WTC11 (cell line): ENCODE measurements at regions not wholly inside any gene's neighbourhood (a gene's known extent, or its start where the extent isn't known, plus 50 kb on each side); places are given as distances from the start of the nearest gene placed in this dataset.

Experiments used
- ATAC-seq: fragments of 200-7000 bp; cut with Tn5 transposase; 2 replicates; pipeline ENCODE4 v1.10.0; 2021; ENCODE audit warnings: mild to moderate bottlenecking, moderate library complexity
- CTCF ChIA-PET: fragments of 300-600 bp; sonication (Branson Sonifier 250); formaldehyde crosslinking; loops from one replicate; lab custom pipeline; 2021; ENCODE audit warnings: antibody characterized with exemption; lab: Charles Lee
- POLR2A ChIA-PET: fragments of 350-600 bp; sonication (Branson Sonifier 250); formaldehyde crosslinking; loops from one replicate; lab custom pipeline; 2021; ENCODE audit warnings: antibody characterized with exemption; lab: Charles Lee
- DNase-seq: peaks from one replicate; pipeline ENCODE4 v3.0.0; 2021; ENCODE audit warnings: low spot score
- H3K27ac Mint-ChIP-seq: 2 replicates; pipeline ENCODE4 v1.8.0; 2021; ENCODE audit warnings: mixed read lengths
- H3K27me3 Mint-ChIP-seq: 2 replicates; pipeline ENCODE4 v1.8.0; 2021; ENCODE audit warnings: low read depth, mild to moderate bottlenecking, moderate library complexity, mixed read lengths
- H3K36me3 Mint-ChIP-seq: 2 replicates; pipeline ENCODE4 v1.8.0; 2021; ENCODE audit warnings: mixed read lengths
- H3K4me1 Mint-ChIP-seq: 2 replicates; pipeline ENCODE4 v1.8.0; 2022; ENCODE audit warnings: mixed read lengths
- H3K4me3 Mint-ChIP-seq: 2 replicates; pipeline ENCODE4 v1.8.0; 2021; ENCODE audit warnings: mild to moderate bottlenecking, moderate library complexity, mixed read lengths
- H3K9me3 Mint-ChIP-seq: 2 replicates; pipeline ENCODE4 v1.8.0; 2021; ENCODE audit warnings: mixed read lengths
- CREB1 ChIP-seq: sonication (generic); formaldehyde crosslinking; IDR thresholded peaks from 2 replicates; pipeline ENCODE4 v1.8.0; 2023; ENCODE audit warnings: mild to moderate bottlenecking, missing genetic modification reagents
- EMX1 ChIP-seq: fragments of 250-450 bp; sonication (Bioruptor Pico); IDR thresholded peaks from 2 replicates; pipeline ENCODE4 v1.8.0; 2021; ENCODE audit warnings: mild to moderate bottlenecking
- HMGA2 ChIP-seq: fragments of 250-450 bp; sonication (Bioruptor Pico); IDR thresholded peaks from 2 replicates; pipeline ENCODE4 v1.4.0; 2021; ENCODE audit warnings: mild to moderate bottlenecking, moderate library complexity
- NFATC4 ChIP-seq: fragments of 250-450 bp; sonication (Bioruptor Pico); IDR thresholded peaks from 2 replicates; pipeline ENCODE4 v1.9.0; 2021; ENCODE audit warnings: mild to moderate bottlenecking
- NFE2L1 ChIP-seq: sonication (generic); formaldehyde crosslinking; IDR thresholded peaks from 2 replicates; pipeline ENCODE4 v1.8.1; 2023; ENCODE audit warnings: missing genetic modification reagents
- NFYB ChIP-seq: sonication (generic); formaldehyde crosslinking; conservative IDR thresholded peaks from 2 replicates; pipeline ENCODE4 v1.8.0; 2022; ENCODE audit warnings: low read depth, missing genetic modification reagents
- NR3C1 ChIP-seq: sonication (generic); formaldehyde crosslinking; conservative IDR thresholded peaks from 2 replicates; pipeline ENCODE4 v1.8.1; 2023; ENCODE audit warnings: low read depth, mild to moderate bottlenecking, missing genetic modification reagents
- OVOL2 ChIP-seq: fragments of 250-450 bp; sonication (Bioruptor Pico); IDR thresholded peaks from 2 replicates; pipeline ENCODE4 v1.9.0; 2021; ENCODE audit warnings: mild to moderate bottlenecking, borderline replicate concordance
- PRRX2 ChIP-seq: fragments of 250-450 bp; sonication (Bioruptor Pico); IDR thresholded peaks from 2 replicates; pipeline ENCODE4 v1.8.0; 2021; ENCODE audit warnings: mild to moderate bottlenecking
- SMAD3 ChIP-seq: sonication (generic); formaldehyde crosslinking; IDR thresholded peaks from 2 replicates; pipeline ENCODE4 v1.8.0; 2022; ENCODE audit warnings: missing genetic modification reagents, mild to moderate bottlenecking, borderline replicate concordance
- TCF7 ChIP-seq: sonication (generic); formaldehyde crosslinking; IDR thresholded peaks from 2 replicates; pipeline ENCODE4 v1.8.0; 2022; ENCODE audit warnings: mild to moderate bottlenecking, low read depth, missing genetic modification reagents, moderate library complexity
- TEAD4 ChIP-seq: sonication (generic); formaldehyde crosslinking; IDR thresholded peaks from 2 replicates; pipeline ENCODE4 v1.8.0; 2022; ENCODE audit warnings: mild to moderate bottlenecking, missing genetic modification reagents
- ZNF263 ChIP-seq: sonication (generic); formaldehyde crosslinking; IDR thresholded peaks from 2 replicates; pipeline ENCODE4 v1.8.1; 2022; ENCODE audit warnings: low read depth, mild to moderate bottlenecking, moderate library complexity, missing genetic modification reagents
- ZNF416 ChIP-seq: fragments of 250-450 bp; sonication (Bioruptor Pico); IDR thresholded peaks from 2 replicates; pipeline ENCODE4 v1.9.0; 2021; ENCODE audit warnings: mild to moderate bottlenecking, inconsistent platforms
- ZNF423 ChIP-seq: fragments of 250-450 bp; sonication (Bioruptor Pico); IDR thresholded peaks from 2 replicates; pipeline ENCODE4 v2.1.2; 2022; ENCODE audit warnings: mild to moderate bottlenecking, moderate library complexity
- TF ChIP-seq, protein P1 (sequence below): sonication (generic); formaldehyde crosslinking; IDR thresholded peaks from 2 replicates; pipeline ENCODE4 v1.8.1; 2023; ENCODE audit warnings: mild to moderate bottlenecking, missing genetic modification reagents, moderate library complexity
- TF ChIP-seq, protein P2 (sequence below): sonication (generic); formaldehyde crosslinking; IDR thresholded peaks from 2 replicates; pipeline ENCODE4 v1.8.0; 2023; ENCODE audit warnings: mild to moderate bottlenecking, missing genetic modification reagents
- TF ChIP-seq, protein P3 (sequence below): sonication (generic); formaldehyde crosslinking; IDR thresholded peaks from 2 replicates; pipeline ENCODE4 v1.8.1; 2023; ENCODE audit warnings: mild to moderate bottlenecking, missing genetic modification reagents
- TF ChIP-seq, protein P4 (sequence below): fragments of 250-450 bp; sonication (Bioruptor Pico); conservative IDR thresholded peaks from 2 replicates; pipeline ENCODE4 v1.9.0; 2021; ENCODE audit warnings: mild to moderate bottlenecking
- TF ChIP-seq, protein P5 (sequence below): fragments of 250-450 bp; sonication (Bioruptor Pico); IDR thresholded peaks from 2 replicates; pipeline ENCODE4 v1.9.0; 2021; ENCODE audit warnings: moderate library complexity, mild to moderate bottlenecking, inconsistent platforms, borderline replicate concordance
- TF ChIP-seq, protein P6 (sequence below): sonication (generic); formaldehyde crosslinking; IDR thresholded peaks from 2 replicates; pipeline ENCODE4 v1.8.1; 2022; ENCODE audit warnings: low read depth, missing genetic modification reagents, borderline replicate concordance
- TF ChIP-seq, protein P7 (sequence below): sonication (generic); formaldehyde crosslinking; IDR thresholded peaks from 2 replicates; pipeline ENCODE4 v1.8.1; 2023; ENCODE audit warnings: mild to moderate bottlenecking, moderate library complexity, missing genetic modification reagents
- TF ChIP-seq, protein P8 (sequence below): fragments of 250-450 bp; sonication (Bioruptor Pico); IDR thresholded peaks from 2 replicates; pipeline ENCODE4 v1.9.0; 2021; ENCODE audit warnings: mild to moderate bottlenecking
- TF ChIP-seq, protein P9 (sequence below): sonication (generic); formaldehyde crosslinking; IDR thresholded peaks from 2 replicates; pipeline ENCODE4 v1.8.1; 2022; ENCODE audit warnings: low read depth, mild to moderate bottlenecking, moderate library complexity, missing genetic modification reagents, borderline replicate concordance

DNA sequence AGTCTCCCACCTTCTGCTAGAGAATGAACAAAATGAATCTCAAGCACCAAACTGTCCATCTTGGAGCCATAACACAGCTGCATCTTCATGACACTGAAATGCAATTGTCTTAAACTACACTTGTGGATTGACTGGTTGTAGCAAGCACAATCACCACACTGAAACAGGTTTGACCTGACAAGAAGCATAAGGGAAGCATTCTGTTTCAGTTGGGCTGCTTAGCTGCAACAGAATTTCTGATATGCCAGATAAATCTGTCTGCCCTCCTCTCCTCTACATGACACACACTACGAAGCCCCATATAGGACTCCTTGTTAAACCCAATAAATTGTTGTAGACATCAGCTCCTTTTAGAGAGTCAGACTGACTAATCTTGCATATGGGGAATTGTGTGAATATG is 101.8 kb upstream of the NPY2R start:
- no peak overlapping the region for H3K4me3 Mint-ChIP-seq
- ATAC-seq (no peak), DNase-seq (no peak)
- peaks cover 36% of the 10 kb centered on the region for H3K9me3 Mint-ChIP-seq
- H3K36me3 Mint-ChIP-seq = peaks cover 12% of the 10 kb centered on the region
- ChIA-PET CTCF (no interaction called here), POLR2A (no interaction called here)
- H3K27me3 Mint-ChIP-seq = no peaks in the 10 kb centered on the region
- H3K4me1 Mint-ChIP-seq = no peaks in the 10 kb centered on the region
- TF ChIP-seq ZNF423 (CRISPR knock-in tag) = no peak
- TF ChIP-seq, protein P1, sequence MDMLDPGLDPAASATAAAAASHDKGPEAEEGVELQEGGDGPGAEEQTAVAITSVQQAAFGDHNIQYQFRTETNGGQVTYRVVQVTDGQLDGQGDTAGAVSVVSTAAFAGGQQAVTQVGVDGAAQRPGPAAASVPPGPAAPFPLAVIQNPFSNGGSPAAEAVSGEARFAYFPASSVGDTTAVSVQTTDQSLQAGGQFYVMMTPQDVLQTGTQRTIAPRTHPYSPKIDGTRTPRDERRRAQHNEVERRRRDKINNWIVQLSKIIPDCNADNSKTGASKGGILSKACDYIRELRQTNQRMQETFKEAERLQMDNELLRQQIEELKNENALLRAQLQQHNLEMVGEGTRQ = no peak
- no peak for TF ChIP-seq NFYB (CRISPR knock-in tag)
- no peak for TF ChIP-seq ZNF416
- TF ChIP-seq HMGA2 (CRISPR knock-in tag) = no peak
- TF ChIP-seq EMX1 (CRISPR knock-in tag) = no peak
- TF ChIP-seq, protein P2, sequence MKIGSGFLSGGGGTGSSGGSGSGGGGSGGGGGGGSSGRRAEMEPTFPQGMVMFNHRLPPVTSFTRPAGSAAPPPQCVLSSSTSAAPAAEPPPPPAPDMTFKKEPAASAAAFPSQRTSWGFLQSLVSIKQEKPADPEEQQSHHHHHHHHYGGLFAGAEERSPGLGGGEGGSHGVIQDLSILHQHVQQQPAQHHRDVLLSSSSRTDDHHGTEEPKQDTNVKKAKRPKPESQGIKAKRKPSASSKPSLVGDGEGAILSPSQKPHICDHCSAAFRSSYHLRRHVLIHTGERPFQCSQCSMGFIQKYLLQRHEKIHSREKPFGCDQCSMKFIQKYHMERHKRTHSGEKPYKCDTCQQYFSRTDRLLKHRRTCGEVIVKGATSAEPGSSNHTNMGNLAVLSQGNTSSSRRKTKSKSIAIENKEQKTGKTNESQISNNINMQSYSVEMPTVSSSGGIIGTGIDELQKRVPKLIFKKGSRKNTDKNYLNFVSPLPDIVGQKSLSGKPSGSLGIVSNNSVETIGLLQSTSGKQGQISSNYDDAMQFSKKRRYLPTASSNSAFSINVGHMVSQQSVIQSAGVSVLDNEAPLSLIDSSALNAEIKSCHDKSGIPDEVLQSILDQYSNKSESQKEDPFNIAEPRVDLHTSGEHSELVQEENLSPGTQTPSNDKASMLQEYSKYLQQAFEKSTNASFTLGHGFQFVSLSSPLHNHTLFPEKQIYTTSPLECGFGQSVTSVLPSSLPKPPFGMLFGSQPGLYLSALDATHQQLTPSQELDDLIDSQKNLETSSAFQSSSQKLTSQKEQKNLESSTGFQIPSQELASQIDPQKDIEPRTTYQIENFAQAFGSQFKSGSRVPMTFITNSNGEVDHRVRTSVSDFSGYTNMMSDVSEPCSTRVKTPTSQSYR (CRISPR knock-in tag) = no peak
- TF ChIP-seq, protein P3, sequence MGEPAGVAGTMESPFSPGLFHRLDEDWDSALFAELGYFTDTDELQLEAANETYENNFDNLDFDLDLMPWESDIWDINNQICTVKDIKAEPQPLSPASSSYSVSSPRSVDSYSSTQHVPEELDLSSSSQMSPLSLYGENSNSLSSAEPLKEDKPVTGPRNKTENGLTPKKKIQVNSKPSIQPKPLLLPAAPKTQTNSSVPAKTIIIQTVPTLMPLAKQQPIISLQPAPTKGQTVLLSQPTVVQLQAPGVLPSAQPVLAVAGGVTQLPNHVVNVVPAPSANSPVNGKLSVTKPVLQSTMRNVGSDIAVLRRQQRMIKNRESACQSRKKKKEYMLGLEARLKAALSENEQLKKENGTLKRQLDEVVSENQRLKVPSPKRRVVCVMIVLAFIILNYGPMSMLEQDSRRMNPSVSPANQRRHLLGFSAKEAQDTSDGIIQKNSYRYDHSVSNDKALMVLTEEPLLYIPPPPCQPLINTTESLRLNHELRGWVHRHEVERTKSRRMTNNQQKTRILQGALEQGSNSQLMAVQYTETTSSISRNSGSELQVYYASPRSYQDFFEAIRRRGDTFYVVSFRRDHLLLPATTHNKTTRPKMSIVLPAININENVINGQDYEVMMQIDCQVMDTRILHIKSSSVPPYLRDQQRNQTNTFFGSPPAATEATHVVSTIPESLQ (CRISPR knock-in tag) = no peak
- TF ChIP-seq, protein P4, sequence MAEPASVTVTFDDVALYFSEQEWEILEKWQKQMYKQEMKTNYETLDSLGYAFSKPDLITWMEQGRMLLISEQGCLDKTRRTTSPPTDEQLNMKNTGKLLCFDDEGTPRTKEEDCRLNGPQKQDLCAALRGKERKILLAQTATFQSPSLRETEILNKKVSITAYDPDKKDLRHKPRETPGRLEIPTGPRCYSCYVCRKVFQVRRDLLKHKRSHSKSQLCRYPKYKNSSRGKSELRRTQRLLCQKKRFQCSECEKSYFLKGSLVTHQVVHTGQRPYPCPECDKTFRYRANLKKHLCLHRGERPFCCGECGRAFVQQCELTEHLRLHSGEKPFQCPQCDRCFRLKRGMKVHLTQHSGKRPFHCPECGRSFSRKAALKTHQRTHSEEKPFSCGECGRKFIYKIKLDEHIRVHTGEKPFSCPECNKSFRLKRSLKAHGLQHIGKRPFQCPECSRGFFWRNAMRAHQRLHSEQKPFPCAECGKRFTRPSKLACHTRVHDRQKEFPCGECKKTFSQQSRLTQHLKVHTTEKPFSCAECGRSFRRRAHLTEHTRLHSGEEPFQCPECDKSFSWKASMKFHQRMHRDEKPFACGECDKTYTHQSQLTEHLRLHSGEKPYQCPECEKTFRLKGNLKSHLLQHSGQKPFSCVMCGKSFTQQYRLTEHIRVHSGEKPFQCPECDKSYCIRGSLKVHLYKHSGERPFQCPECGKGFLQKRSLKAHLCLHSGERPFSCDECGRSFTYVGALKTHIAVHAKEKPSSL = no peak
- TF ChIP-seq TCF7 (CRISPR knock-in tag) = no peak
- TF ChIP-seq, protein P5, sequence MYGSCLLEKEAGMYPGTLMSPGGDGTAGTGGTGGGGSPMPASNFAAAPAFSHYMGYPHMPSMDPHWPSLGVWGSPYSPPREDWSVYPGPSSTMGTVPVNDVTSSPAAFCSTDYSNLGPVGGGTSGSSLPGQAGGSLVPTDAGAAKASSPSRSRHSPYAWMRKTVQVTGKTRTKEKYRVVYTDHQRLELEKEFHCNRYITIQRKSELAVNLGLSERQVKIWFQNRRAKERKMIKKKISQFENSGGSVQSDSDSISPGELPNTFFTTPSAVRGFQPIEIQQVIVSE = no peak
- no peak for TF ChIP-seq OVOL2 (CRISPR knock-in tag)
- TF ChIP-seq CREB1 (CRISPR knock-in tag) = no peak
- H3K27ac Mint-ChIP-seq = no peak overlapping the region

DNA sequence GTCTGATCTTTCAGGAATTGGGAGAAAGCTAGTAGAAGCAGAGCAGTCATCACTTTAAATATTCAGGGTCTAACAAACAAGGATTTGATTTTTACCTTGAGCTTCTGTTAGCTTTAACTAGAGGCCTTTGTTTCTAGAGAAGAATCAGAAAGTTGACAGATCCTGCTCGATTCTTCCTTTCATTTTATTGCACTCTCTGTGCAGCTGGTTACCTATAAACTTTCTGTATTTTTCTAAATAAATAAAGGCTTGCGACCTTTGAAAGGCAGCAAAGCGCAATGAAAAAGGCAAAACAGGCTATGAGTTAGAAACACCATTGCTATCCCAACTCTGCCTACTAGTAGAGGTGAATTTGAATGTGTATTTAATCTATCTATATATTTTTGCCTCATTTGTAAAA is 101.4 kb upstream of the NPY2R start:
- ChIA-PET POLR2A (no interaction called here), CTCF (no interaction called here)
- ATAC-seq (no peak), DNase-seq (no peak)
- Mint-ChIP-seq H3K9me3 (peaks cover 40% of the 10 kb centered on the region), H3K27me3 (no peaks in the 10 kb centered on the region), H3K36me3 (peaks cover 17% of the 10 kb centered on the region), H3K4me3 (no peak overlapping the region), H3K4me1 (no peaks in the 10 kb centered on the region), H3K27ac (no peak overlapping the region)
- TF ChIP-seq EMX1 (CRISPR knock-in tag) (no peak), NFATC4 (no peak), PRRX2 (CRISPR knock-in tag) (no peak), TEAD4 (no peak), CREB1 (CRISPR knock-in tag) (no peak), ZNF263 (CRISPR knock-in tag) (no peak), SMAD3 (no peak), NFE2L1 (CRISPR knock-in tag) (no peak), NR3C1 (CRISPR knock-in tag) (no peak)
- TF ChIP-seq, protein P6, sequence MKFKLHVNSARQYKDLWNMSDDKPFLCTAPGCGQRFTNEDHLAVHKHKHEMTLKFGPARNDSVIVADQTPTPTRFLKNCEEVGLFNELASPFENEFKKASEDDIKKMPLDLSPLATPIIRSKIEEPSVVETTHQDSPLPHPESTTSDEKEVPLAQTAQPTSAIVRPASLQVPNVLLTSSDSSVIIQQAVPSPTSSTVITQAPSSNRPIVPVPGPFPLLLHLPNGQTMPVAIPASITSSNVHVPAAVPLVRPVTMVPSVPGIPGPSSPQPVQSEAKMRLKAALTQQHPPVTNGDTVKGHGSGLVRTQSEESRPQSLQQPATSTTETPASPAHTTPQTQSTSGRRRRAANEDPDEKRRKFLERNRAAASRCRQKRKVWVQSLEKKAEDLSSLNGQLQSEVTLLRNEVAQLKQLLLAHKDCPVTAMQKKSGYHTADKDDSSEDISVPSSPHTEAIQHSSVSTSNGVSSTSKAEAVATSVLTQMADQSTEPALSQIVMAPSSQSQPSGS (CRISPR knock-in tag) = no peak
- TF ChIP-seq, protein P7, sequence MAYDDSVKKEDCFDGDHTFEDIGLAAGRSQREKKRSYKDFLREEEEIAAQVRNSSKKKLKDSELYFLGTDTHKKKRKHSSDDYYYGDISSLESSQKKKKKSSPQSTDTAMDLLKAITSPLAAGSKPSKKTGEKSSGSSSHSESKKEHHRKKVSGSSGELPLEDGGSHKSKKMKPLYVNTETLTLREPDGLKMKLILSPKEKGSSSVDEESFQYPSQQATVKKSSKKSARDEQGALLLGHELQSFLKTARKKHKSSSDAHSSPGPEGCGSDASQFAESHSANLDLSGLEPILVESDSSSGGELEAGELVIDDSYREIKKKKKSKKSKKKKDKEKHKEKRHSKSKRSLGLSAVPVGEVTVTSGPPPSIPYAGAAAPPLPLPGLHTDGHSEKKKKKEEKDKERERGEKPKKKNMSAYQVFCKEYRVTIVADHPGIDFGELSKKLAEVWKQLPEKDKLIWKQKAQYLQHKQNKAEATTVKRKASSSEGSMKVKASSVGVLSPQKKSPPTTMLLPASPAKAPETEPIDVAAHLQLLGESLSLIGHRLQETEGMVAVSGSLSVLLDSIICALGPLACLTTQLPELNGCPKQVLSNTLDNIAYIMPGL (CRISPR knock-in tag) = no peak
- TF ChIP-seq, protein P8, sequence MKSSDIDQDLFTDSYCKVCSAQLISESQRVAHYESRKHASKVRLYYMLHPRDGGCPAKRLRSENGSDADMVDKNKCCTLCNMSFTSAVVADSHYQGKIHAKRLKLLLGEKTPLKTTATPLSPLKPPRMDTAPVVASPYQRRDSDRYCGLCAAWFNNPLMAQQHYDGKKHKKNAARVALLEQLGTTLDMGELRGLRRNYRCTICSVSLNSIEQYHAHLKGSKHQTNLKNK (CRISPR knock-in tag) = no peak
- TF ChIP-seq, protein P9, sequence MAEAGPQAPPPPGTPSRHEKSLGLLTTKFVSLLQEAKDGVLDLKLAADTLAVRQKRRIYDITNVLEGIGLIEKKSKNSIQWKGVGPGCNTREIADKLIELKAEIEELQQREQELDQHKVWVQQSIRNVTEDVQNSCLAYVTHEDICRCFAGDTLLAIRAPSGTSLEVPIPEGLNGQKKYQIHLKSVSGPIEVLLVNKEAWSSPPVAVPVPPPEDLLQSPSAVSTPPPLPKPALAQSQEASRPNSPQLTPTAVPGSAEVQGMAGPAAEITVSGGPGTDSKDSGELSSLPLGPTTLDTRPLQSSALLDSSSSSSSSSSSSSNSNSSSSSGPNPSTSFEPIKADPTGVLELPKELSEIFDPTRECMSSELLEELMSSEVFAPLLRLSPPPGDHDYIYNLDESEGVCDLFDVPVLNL (CRISPR knock-in tag) = no peak
